Kidney (tissue), 13 donors: ENCODE measurements at regions not wholly inside any gene's neighbourhood (a gene's known extent, or its start where the extent isn't known, plus 50 kb on each side); places are given as distances from the start of the nearest gene placed in this dataset.

ENCODE experiments used
- DNase-seq, 5 donors: peaks; one replicate each; pipeline ENCODE4 v3.0.0-alpha.2; 2013 to 2020
- FAIRE-seq: peaks from 2 replicates; lab custom pipeline; 2012; peaks lifted over from hg19 to GRCh38; lab: Jason Lieb, UNC
- H3K27ac ChIP-seq, 2 donors: one replicate each; pipeline ENCODE4 v1.7.0; 2013; ENCODE audit warnings: low read depth in 2 of 2, low read length in 2 of 2, inconsistent platforms in 1 of 2
- H3K27me3 ChIP-seq: one replicate; pipeline ENCODE4 v1.7.1; 2013; ENCODE audit warnings: low read length, inconsistent platforms; ENCODE audit not compliant: control insufficient read depth, insufficient read depth
- H3K36me3 ChIP-seq, 3 donors: one replicate each; pipeline versions ENCODE4 v1.7.0 to v1.7.1; 2013; ENCODE audit warnings: low read length in 3 of 3, control low read depth in 1 of 3, inconsistent platforms in 1 of 3; ENCODE audit not compliant: insufficient read depth in 3 of 3, control insufficient read depth in 2 of 3
- H3K4me1 ChIP-seq, 3 donors: one replicate each; pipeline versions ENCODE4 v1.7.0 to v1.7.1; 2013; ENCODE audit warnings: low read length in 3 of 3, inconsistent platforms in 1 of 3, low read depth in 1 of 3; ENCODE audit not compliant: control insufficient read depth in 2 of 3, insufficient read depth in 2 of 3
- H3K4me3 ChIP-seq, 3 donors: one replicate each; pipeline versions ENCODE4 v1.7.0 to v1.8.1; 2013; ENCODE audit warnings: low read length in 3 of 3, control low read depth in 1 of 3, inconsistent platforms in 1 of 3
- H3K9ac ChIP-seq, 3 donors: one replicate each; pipeline versions ENCODE4 v1.7.0 to v1.7.1; 2013; ENCODE audit warnings: low read length in 3 of 3, control low read depth in 1 of 3, inconsistent platforms in 1 of 3
- H3K9me3 ChIP-seq, 3 donors: one replicate each; pipeline versions ENCODE4 v1.7.0 to v1.7.1; 2013; ENCODE audit warnings: low read length in 3 of 3, control low read depth in 1 of 3, inconsistent platforms in 1 of 3; ENCODE audit not compliant: control insufficient read depth in 2 of 3, insufficient read depth in 1 of 3
- intact Hi-C: fragments of 100-400 bp; cut with DNase I; formaldehyde crosslinking; loops from one replicate; pipeline ENCODE4 v1.11.1; 2022
- TF ChIP-seq, protein P1 (sequence below): IDR thresholded peaks from 3 replicates; pipeline ENCODE4 v1.5.1; 2012; ENCODE audit warnings: mild to moderate bottlenecking, moderate library complexity, borderline replicate concordance; ENCODE audit not compliant: insufficient read depth; ENCODE audit errors: extremely low read depth
- donor health status: control.
- donor health status: control.
- donor health status: control.
- donor health status: control.
- donor health status: control.
- donor health status: DM: yes; HTN: yes; CAD: no.
- donor health status: Normal renal cell carcinoma (clear cell type).

DNA sequence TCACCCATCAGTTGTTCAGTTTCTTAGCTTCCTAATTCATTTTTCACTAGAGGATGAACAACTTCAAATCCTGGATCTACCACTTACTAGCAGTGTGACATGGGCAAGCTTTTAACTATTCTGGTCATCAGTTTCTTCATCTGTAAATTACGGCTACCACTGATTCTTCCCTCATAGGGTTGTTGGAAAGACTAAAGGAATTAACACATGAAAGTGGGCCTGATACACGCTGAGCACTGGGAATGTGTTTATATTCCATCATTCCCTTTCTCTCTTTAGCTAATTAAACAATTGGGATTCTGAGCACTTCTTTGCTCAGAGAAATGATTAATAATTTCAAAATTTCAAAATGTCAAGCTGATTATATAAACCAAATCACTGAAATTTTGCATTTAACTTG, 862.3 kb upstream of the GCFC2 start:
- Histone ChIP-seq H3K9me3 (no peaks in the 10 kb centered on the region), H3K4me3 (no peak overlapping the region), H3K36me3 (no peaks in the 10 kb centered on the region), H3K9ac (no peak overlapping the region), H3K4me1 (no peaks in the 10 kb centered on the region), H3K27ac (no peak overlapping the region), H3K27me3 (no peaks in the 10 kb centered on the region)
- FAIRE-seq (no peak), DNase-seq (no peak)
- intact Hi-C loops: no loop called here
- TF ChIP-seq, protein P1, sequence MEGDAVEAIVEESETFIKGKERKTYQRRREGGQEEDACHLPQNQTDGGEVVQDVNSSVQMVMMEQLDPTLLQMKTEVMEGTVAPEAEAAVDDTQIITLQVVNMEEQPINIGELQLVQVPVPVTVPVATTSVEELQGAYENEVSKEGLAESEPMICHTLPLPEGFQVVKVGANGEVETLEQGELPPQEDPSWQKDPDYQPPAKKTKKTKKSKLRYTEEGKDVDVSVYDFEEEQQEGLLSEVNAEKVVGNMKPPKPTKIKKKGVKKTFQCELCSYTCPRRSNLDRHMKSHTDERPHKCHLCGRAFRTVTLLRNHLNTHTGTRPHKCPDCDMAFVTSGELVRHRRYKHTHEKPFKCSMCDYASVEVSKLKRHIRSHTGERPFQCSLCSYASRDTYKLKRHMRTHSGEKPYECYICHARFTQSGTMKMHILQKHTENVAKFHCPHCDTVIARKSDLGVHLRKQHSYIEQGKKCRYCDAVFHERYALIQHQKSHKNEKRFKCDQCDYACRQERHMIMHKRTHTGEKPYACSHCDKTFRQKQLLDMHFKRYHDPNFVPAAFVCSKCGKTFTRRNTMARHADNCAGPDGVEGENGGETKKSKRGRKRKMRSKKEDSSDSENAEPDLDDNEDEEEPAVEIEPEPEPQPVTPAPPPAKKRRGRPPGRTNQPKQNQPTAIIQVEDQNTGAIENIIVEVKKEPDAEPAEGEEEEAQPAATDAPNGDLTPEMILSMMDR: no peak

DNA sequence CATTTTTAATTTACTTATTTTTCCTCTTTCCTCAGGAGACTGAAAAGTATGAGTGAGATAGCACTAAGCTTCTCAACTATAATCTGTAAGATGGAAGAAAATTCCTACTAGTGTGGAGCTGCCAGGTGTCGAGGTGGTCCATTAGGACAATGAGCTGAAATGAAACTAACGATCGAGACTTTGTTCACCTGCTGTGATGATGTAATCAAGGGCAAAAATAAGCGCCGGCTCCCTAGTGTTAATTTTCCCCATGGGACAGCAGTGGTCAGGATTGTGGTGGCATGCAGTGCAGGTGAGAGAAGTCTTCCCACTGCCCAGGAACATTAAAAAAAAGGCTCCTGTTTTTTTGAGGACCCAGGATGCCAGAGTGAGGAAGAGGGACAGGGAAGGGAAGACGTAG, 859.1 kb upstream of the GCFC2 start:
- Histone ChIP-seq H3K36me3 (no peaks in the 10 kb centered on the region), H3K9ac (no peak overlapping the region), H3K27ac (no peak overlapping the region), H3K4me1 (no peaks in the 10 kb centered on the region), H3K27me3 (no peaks in the 10 kb centered on the region), H3K4me3 (no peak overlapping the region), H3K9me3 (no peaks in the 10 kb centered on the region)
- no peak for DNase-seq
- no peak for FAIRE-seq
- intact Hi-C loops: no loop called here
- TF ChIP-seq, protein P1: no peak

- Histone ChIP-seq H3K4me1 (no peaks in the 10 kb centered on the region), H3K27ac (no peak overlapping the region), H3K9me3 (no peaks in the 10 kb centered on the region), H3K36me3 (no peaks in the 10 kb centered on the region), H3K27me3 (no peaks in the 10 kb centered on the region), H3K4me3 (no peak overlapping the region), H3K9ac (no peak overlapping the region)
- intact Hi-C loops: no loop called here
- DNase-seq: no peak
- TF ChIP-seq, protein P1: no peak
- FAIRE-seq: no peak
These were observed 856.8 kb upstream of the GCFC2 start for GRCh38 chr2:76567478-76567877.

- TF ChIP-seq, protein P1: no peak
- Histone ChIP-seq H3K4me1 (no peaks in the 10 kb centered on the region), H3K9ac (no peak overlapping the region), H3K36me3 (no peaks in the 10 kb centered on the region), H3K27me3 (no peaks in the 10 kb centered on the region), H3K4me3 (no peak overlapping the region), H3K27ac (no peak overlapping the region), H3K9me3 (no peaks in the 10 kb centered on the region)
- FAIRE-seq (no peak), DNase-seq (no peak)
- intact Hi-C loops: no loop called here
These were observed 854.0 kb upstream of the GCFC2 start for GRCh38 chr2:76564734-76565133.
